NT2/D1 (cell line): ENCODE measurements at regions not wholly inside any gene's neighbourhood (a gene's known extent, or its start where the extent isn't known, plus 50 kb on each side); places are given as distances from the start of the nearest gene placed in this dataset.

Experiments used
- SUZ12 ChIP-seq: IDR thresholded peaks from 2 replicates; pipeline ENCODE4 v1.6.1; 2011; ENCODE audit not compliant: insufficient read length, insufficient read depth; ENCODE audit errors: extremely low read depth
- ZNF274 ChIP-seq: IDR thresholded peaks from 2 replicates; pipeline ENCODE4 v1.6.1; 2011; ENCODE audit warnings: mild to moderate bottlenecking, low read depth, low read length

DNA sequence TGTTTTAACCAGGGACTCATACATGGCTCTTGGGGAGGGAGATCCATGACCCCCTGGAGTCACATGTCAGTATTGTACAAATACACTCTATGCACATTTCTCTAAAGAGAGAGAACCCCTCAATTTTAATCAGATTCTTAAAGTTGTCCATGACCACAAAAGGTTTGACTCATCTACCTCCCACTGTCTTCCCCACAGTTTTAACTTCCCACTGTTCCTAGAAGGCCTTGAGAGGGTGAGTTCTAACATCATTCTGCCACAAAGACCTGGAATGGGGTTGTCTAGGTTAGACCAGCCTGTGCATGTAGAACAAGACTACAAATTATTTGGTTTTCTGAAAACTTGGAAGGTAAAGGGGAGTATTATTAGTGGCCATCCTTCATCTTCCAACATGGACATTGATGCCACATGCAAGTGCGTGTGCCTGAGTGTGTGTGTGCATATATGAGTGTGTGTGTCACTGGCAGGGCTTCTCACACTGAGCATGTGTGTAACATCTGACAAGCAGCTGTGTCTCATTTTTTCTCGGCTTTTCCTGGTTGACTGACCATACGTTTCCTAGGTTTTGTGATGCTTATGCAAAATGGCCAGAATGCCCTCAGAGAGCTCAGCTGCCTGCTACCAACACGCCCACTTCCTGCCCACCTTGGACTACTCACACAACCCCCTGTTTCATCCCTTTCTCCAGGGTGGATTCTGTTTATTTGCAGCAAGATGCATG is 94.6 kb upstream of the LGALSL start:
- TF ChIP-seq ZNF274 (no peak), SUZ12 (no peak)
